ENCODE measurements at regions not wholly inside any gene's neighbourhood (a gene's known extent, or its start where the extent isn't known, plus 50 kb on each side); places are given as distances from the start of the nearest gene placed in this dataset.

GRCh38 chr3:159854500-159855124, 134.0 kb upstream of the IL12A start:
- Histone ChIP-seq H4K20me1 (ENCODE audit: insufficient read depth, low read length) (no peaks in the 10 kb centered on the region), H3K27ac (ENCODE audit: low read depth, low read length, poor library complexity, severe bottlenecking) (no peak overlapping the region), H3K4me3 (ENCODE audit: low read depth, low read length, poor library complexity, severe bottlenecking) (no peak overlapping the region), H3K9me2 (ENCODE audit: insufficient read depth, low read length) (no peaks in the 10 kb centered on the region), H3K36me3 (ENCODE audit: insufficient read depth, low read length) (no peaks in the 10 kb centered on the region), H3K4me1 (ENCODE audit: insufficient read depth, low read length, poor library complexity, severe bottlenecking) (no peaks in the 10 kb centered on the region), H2AFZ (ENCODE audit: low read length) (no peak overlapping the region), H3K4me2 (ENCODE audit: low read length) (no peak overlapping the region), H3K9me3 (ENCODE audit: low read length) (no peaks in the 10 kb centered on the region), H3K79me2 (ENCODE audit: insufficient read depth, low read depth, low read length) (no peaks in the 10 kb centered on the region)
- no peak for TF ChIP-seq CTCF (conservative IDR thresholded peaks at IDR 0.05; ENCODE audit: low read length)
- no peak for TF ChIP-seq EZH2phosphoT487 (IDR thresholded peaks at IDR 0.05; ENCODE audit: borderline replicate concordance, low read depth, low read length)
- ChIA-PET CTCF (ENCODE audit: unreplicated experiment) (no interaction called here), POLR2A (interaction anchor here (1.3 kb wide), 1 partner anchor 21 kb away, joined by 4 read pairs; no protein-coding TSS in a partner anchor)
- no TSS peak for BruUV-seq (replicated peaks)
- intact Hi-C loops (cut with micrococcal nuclease; ENCODE audit: unreplicated experiment) = no loop called here
- no peak for DNase-seq (ENCODE audit: low spot score)

DNA sequence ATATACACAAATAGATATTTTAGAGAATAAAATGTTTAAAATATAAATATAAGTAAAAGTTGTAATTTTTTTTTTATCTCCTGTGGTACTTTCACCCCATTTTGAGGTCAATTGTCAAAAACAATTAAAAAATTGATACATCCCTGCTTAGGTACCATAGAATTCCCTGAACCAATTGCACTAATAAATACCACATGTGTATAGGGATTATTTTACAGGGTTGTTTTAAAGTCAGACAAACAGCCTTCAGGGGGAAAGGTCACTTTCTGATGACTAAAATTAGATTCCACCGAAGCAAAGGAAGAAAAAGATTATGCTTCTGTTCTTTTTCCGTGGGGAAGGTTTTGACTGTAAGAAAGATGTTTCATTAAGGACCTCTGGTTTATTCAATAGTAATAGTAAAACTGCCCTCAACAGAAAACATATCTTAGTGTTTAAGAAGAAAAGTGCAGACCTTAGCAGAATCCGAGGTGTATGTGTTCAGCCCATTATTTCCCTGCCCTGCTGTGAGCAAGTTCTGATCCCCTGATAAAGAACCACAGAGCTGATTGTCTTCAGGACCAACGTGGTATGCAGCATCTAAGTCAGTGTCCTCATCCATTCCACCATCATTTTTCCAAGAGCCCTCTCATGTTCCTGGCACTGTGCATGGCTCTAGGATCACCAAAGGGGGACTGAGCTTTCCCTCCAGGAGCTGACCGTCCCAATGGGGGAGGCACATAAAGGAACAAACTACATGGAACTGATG, 132.9 kb upstream of the IL12A start:
- no peak overlapping the region for H3K4me3 ChIP-seq (ENCODE audit: low read depth, low read length, poor library complexity, severe bottlenecking)
- intact Hi-C loops (cut with micrococcal nuclease; ENCODE audit: unreplicated experiment) = no loop called here
- H3K9me3 ChIP-seq (ENCODE audit: low read length) = no peaks in the 10 kb centered on the region
- no peaks in the 10 kb centered on the region for H3K79me2 ChIP-seq (ENCODE audit: insufficient read depth, low read depth, low read length)
- ChIA-PET POLR2A (interaction anchor here (1.3 kb wide), 1 partner anchor 11 kb away, joined by 3 read pairs; no protein-coding TSS in a partner anchor), CTCF (ENCODE audit: unreplicated experiment) (no interaction called here)
- H3K9me2 ChIP-seq (ENCODE audit: insufficient read depth, low read length) = no peaks in the 10 kb centered on the region
- no peak overlapping the region for H3K27ac ChIP-seq (ENCODE audit: low read depth, low read length, poor library complexity, severe bottlenecking)
- no peak overlapping the region for H3K4me2 ChIP-seq (ENCODE audit: low read length)
- H4K20me1 ChIP-seq (ENCODE audit: insufficient read depth, low read length) = no peaks in the 10 kb centered on the region
- no peak overlapping the region for H2AFZ ChIP-seq (ENCODE audit: low read length)
- H3K4me1 ChIP-seq (ENCODE audit: insufficient read depth, low read length, poor library complexity, severe bottlenecking) = no peaks in the 10 kb centered on the region
- no peaks in the 10 kb centered on the region for H3K36me3 ChIP-seq (ENCODE audit: insufficient read depth, low read length)
- no peak for DNase-seq (ENCODE audit: low spot score)
- no TSS peak for BruUV-seq (replicated peaks)
- no peak for TF ChIP-seq EZH2phosphoT487 (IDR thresholded peaks at IDR 0.05; ENCODE audit: borderline replicate concordance, low read depth, low read length)
- TF ChIP-seq CTCF (conservative IDR thresholded peaks at IDR 0.05; ENCODE audit: low read length) = no peak

DNA sequence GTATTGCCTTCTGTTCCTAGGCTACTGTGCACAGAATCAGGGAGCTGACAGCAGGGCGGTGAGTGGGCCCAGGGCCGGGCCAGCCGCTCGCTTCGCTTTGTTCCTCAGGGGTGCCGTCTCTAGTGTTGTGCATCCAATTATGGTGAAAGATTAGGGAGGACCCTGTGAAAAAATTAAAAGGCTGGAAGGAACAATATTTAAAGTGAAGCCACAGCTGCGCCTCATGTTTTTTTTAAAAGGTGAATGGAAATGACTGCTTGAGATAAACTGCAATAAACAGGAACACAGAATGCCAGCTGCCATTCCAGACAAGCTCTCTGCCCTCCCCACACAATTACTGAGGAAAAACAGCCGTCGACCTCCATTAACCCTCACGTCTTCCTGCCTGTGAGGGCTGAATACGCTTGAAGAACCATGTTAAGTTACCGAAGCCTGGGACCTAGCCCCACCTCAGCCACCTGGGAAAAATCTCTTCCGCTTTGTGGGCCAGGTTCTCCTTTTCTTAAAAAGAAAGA, 132.0 kb upstream of the IL12A start:
- H3K27ac ChIP-seq (ENCODE audit: low read depth, low read length, poor library complexity, severe bottlenecking) = no peak overlapping the region
- CTCF ChIA-PET (ENCODE audit: unreplicated experiment) = no interaction called here
- no peak overlapping the region for H3K4me2 ChIP-seq (ENCODE audit: low read length)
- no peaks in the 10 kb centered on the region for H4K20me1 ChIP-seq (ENCODE audit: insufficient read depth, low read length)
- no TSS peak for BruUV-seq (replicated peaks)
- TF ChIP-seq CTCF (conservative IDR thresholded peaks at IDR 0.05; ENCODE audit: low read length) = no peak
- no peak for TF ChIP-seq EZH2phosphoT487 (IDR thresholded peaks at IDR 0.05; ENCODE audit: borderline replicate concordance, low read depth, low read length)
- no peaks in the 10 kb centered on the region for H3K9me2 ChIP-seq (ENCODE audit: insufficient read depth, low read length)
- no peak overlapping the region for H3K4me3 ChIP-seq (ENCODE audit: low read depth, low read length, poor library complexity, severe bottlenecking)
- H3K36me3 ChIP-seq (ENCODE audit: insufficient read depth, low read length) = no peaks in the 10 kb centered on the region
- POLR2A ChIA-PET = no interaction called here
- H3K9me3 ChIP-seq (ENCODE audit: low read length) = no peaks in the 10 kb centered on the region
- intact Hi-C loops (cut with micrococcal nuclease; ENCODE audit: unreplicated experiment) = no loop called here
- no peak overlapping the region for H2AFZ ChIP-seq (ENCODE audit: low read length)
- H3K4me1 ChIP-seq (ENCODE audit: insufficient read depth, low read length, poor library complexity, severe bottlenecking) = no peaks in the 10 kb centered on the region
- no peaks in the 10 kb centered on the region for H3K79me2 ChIP-seq (ENCODE audit: insufficient read depth, low read depth, low read length)
- DNase-seq (ENCODE audit: low spot score) = no peak

Measured in OCI-LY7 (cell line).